ENCODE measurements at regions not wholly inside any gene's neighbourhood (a gene's known extent, or its start where the extent isn't known, plus 50 kb on each side); places are given as distances from the start of the nearest gene placed in this dataset.

GRCh38 chr5:91963166-91963565, 580.0 kb upstream of the ARRDC3 start (continued):
- TF ChIP-seq, protein P1, sequence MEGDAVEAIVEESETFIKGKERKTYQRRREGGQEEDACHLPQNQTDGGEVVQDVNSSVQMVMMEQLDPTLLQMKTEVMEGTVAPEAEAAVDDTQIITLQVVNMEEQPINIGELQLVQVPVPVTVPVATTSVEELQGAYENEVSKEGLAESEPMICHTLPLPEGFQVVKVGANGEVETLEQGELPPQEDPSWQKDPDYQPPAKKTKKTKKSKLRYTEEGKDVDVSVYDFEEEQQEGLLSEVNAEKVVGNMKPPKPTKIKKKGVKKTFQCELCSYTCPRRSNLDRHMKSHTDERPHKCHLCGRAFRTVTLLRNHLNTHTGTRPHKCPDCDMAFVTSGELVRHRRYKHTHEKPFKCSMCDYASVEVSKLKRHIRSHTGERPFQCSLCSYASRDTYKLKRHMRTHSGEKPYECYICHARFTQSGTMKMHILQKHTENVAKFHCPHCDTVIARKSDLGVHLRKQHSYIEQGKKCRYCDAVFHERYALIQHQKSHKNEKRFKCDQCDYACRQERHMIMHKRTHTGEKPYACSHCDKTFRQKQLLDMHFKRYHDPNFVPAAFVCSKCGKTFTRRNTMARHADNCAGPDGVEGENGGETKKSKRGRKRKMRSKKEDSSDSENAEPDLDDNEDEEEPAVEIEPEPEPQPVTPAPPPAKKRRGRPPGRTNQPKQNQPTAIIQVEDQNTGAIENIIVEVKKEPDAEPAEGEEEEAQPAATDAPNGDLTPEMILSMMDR (conservative IDR thresholded peaks at IDR 0.05; ENCODE audit: low read depth in 2 of 2): no peak
- no peak for TF ChIP-seq ZNF114 (CRISPR knock-in tag; IDR thresholded peaks at IDR 0.05)
- TF ChIP-seq, protein P2, sequence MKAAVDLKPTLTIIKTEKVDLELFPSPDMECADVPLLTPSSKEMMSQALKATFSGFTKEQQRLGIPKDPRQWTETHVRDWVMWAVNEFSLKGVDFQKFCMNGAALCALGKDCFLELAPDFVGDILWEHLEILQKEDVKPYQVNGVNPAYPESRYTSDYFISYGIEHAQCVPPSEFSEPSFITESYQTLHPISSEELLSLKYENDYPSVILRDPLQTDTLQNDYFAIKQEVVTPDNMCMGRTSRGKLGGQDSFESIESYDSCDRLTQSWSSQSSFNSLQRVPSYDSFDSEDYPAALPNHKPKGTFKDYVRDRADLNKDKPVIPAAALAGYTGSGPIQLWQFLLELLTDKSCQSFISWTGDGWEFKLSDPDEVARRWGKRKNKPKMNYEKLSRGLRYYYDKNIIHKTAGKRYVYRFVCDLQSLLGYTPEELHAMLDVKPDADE (IDR thresholded peaks at IDR 0.05): no peak
- TF ChIP-seq NANOG (IDR thresholded peaks at IDR 0.05; ENCODE audit: borderline replicate concordance): no peak
- no peak for TF ChIP-seq JUNB (IDR thresholded peaks at IDR 0.05; ENCODE audit: unreplicated experiment)
- no peak for TF ChIP-seq STAT1 (IDR thresholded peaks at IDR 0.05; ENCODE audit: unreplicated experiment)
- no peak for TF ChIP-seq CREB1 (CRISPR knock-in tag; IDR thresholded peaks at IDR 0.05; ENCODE audit: low read depth)
- TF ChIP-seq EZH2phosphoT487 (IDR thresholded peaks at IDR 0.05; ENCODE audit: unreplicated experiment): no peak

DNA sequence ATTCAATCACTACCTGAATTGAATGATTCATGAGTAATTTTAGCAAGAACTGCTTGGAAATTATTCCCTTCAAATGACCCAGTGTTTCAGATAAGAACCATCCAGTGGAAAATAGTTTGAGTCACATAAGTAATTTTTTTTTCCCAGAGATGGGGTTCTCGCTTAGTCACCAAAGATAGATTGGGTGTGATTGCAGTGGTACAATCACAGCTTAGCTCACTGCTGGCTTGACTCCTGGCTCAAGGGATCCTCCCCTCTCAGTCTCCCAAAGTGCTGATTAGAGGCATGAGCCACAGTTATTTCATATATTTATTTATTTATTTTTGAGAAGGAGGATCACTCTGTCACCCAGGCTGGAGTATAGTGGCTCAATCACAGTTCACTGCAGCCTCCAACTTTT, 574.5 kb upstream of the ARRDC3 start:
- ATAC-seq (no peak), DNase-seq (ENCODE audit: low spot score) (no peak)
- peaks cover 7% of the 10 kb centered on the region; the same call in 1 of the 3 replicates for H3K9me3 Mint-ChIP-seq
- no peak overlapping the region for H3K4me2 ChIP-seq
- peaks cover 4% of the 10 kb centered on the region; the same call in 1 of the 2 replicates for H3K9me2 ChIP-seq (ENCODE audit: insufficient read depth)
- no peak overlapping the region; the same call in 1 of the 2 replicates for H2AFZ ChIP-seq
- TF ChIP-seq STAT1 (IDR thresholded peaks at IDR 0.05; ENCODE audit: unreplicated experiment): no peak
- TF ChIP-seq, protein P2 (IDR thresholded peaks at IDR 0.05): no peak
- no peak for TF ChIP-seq POLR2AphosphoS5 (IDR thresholded peaks at IDR 0.05; ENCODE audit: low read depth)
- no peak for TF ChIP-seq REST (IDR thresholded peaks at IDR 0.05; ENCODE audit: unreplicated experiment)
- TF ChIP-seq CREB1 (CRISPR knock-in tag; IDR thresholded peaks at IDR 0.05; ENCODE audit: low read depth): no peak
- TF ChIP-seq EZH2 (IDR thresholded peaks at IDR 0.05; ENCODE audit: low read depth, unreplicated experiment): no peak
- TF ChIP-seq JUNB (IDR thresholded peaks at IDR 0.05; ENCODE audit: unreplicated experiment): no peak
- TF ChIP-seq NANOG (IDR thresholded peaks at IDR 0.05; ENCODE audit: borderline replicate concordance): no peak
- no peak for TF ChIP-seq ZNF114 (CRISPR knock-in tag; IDR thresholded peaks at IDR 0.05)
- no peak overlapping the region for H3K4me3 ChIP-seq
- H3K27me3 ChIP-seq (ENCODE audit: insufficient read depth): no peaks in the 10 kb centered on the region
- H3K27ac Mint-ChIP-seq: no peak overlapping the region
- no peaks in the 10 kb centered on the region for H3K4me1 ChIP-seq (ENCODE audit: insufficient read depth)
- no peaks in the 10 kb centered on the region for H3K36me3 ChIP-seq (ENCODE audit: insufficient read depth)
- H3K27me3 Mint-ChIP-seq (ENCODE audit: insufficient read depth, low read depth, poor library complexity): no peaks in the 10 kb centered on the region
- H4K20me1 ChIP-seq (replicated peaks; ENCODE audit: insufficient read depth): no peaks in the 10 kb centered on the region
- H3F3A ChIP-seq (replicated peaks; ENCODE audit: low read depth): no peaks in the 10 kb centered on the region
- no peak overlapping the region for H3K27ac ChIP-seq (ENCODE audit: low read depth)
- H3K4me3 Mint-ChIP-seq: no peak overlapping the region
- H3K79me2 ChIP-seq (replicated peaks; ENCODE audit: insufficient read depth): no peaks in the 10 kb centered on the region
- peaks cover 10% of the 10 kb centered on the region; the same call in 2 of the 3 replicates for H3K4me1 Mint-ChIP-seq
- no peaks in the 10 kb centered on the region for H3K36me3 Mint-ChIP-seq (ENCODE audit: low read depth)

Measured in GM23338 (cell line).